ENCODE measurements at regions not wholly inside any gene's neighbourhood (a gene's known extent, or its start where the extent isn't known, plus 50 kb on each side); places are given as distances from the start of the nearest gene placed in this dataset.

DNA sequence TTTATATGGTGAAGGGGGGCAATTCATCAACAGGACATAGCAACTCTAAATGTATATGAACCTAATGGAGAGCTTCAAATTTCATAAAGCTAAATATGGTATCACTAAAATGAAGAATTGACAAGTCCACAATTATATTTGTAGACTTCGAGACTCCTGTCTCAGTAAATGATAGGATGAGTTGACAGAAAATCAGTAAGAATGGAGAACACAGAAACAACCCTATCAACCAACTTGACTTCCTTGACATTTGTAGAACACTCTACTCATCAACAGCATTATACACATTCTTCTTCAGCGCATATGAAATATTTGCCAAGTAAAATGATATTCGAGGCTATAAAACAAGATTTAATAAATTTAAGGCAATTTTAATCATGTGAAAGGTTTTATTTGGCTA, 322.9 kb upstream of the MAF start:
- no peaks in the 10 kb centered on the region for H3K4me1 ChIP-seq (ENCODE audit: control insufficient read depth, insufficient read depth, low read length, poor library complexity, severe bottlenecking)
- WGBS, 2 experiments (ENCODE audit: insufficient coverage in 2 of 2), result no CpG with 5 or more reads among the region's 3 CpGs
- H3K27ac ChIP-seq (ENCODE audit: low read depth, low read length, severe bottlenecking), result no peak overlapping the region
- H3K36me3 ChIP-seq (ENCODE audit: control insufficient read depth, insufficient read depth, low read length), result no peaks in the 10 kb centered on the region
- no peak overlapping the region for H3K4me3 ChIP-seq (ENCODE audit: extremely low read depth, insufficient read depth, low read length, poor library complexity, severe bottlenecking)
- H3K9me3 ChIP-seq (ENCODE audit: control insufficient read depth, low read length), result no peaks in the 10 kb centered on the region

DNA sequence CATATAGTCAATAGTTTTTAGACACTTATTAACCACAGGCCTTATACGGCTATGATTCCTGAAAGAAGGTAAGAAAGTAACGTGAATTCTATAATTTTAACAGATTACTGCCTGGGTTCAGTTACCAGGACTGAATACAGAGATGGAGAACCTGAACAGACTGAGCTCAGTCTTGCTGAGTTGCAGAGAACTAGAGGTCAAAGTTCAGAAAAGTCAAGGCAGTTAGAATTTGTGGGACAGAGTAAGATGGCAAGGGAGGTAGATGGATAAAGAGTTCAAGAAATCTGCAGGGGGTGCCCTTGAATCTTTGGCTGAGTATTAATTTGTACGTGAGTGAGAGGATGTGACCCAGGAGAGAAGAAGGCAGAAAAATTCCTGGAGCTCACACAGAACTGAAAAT, 320.1 kb upstream of the MAF start:
- WGBS, 2 experiments (ENCODE audit: insufficient coverage in 2 of 2), result 72 to 94% methylated on average over 2 of the region's 3 CpGs
- no peaks in the 10 kb centered on the region for H3K36me3 ChIP-seq (ENCODE audit: control insufficient read depth, insufficient read depth, low read length)
- H3K9me3 ChIP-seq (ENCODE audit: control insufficient read depth, low read length), result no peaks in the 10 kb centered on the region
- H3K4me3 ChIP-seq (ENCODE audit: extremely low read depth, insufficient read depth, low read length, poor library complexity, severe bottlenecking), result no peak overlapping the region
- no peak overlapping the region for H3K27ac ChIP-seq (ENCODE audit: low read depth, low read length, severe bottlenecking)
- H3K4me1 ChIP-seq (ENCODE audit: control insufficient read depth, insufficient read depth, low read length, poor library complexity, severe bottlenecking), result no peaks in the 10 kb centered on the region

DNA sequence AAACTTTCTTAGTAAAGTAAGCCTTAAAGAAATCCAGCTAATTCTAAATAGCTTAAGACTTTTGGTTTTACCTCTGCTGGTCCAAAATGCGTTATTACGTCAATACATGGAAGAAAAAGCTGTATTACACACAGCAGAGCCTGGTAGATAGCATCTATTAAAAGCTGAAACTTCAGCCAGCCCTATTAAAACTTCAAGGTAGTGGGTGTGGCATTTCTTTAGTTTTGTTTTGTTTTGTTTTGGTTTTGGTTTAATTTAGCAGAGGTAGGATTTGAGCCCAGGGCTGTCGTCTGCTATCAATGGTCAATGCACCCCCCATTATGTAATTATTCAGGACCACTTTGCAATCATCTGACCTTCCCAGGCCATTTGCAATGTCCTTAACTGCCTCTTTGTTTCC, 318.4 kb upstream of the MAF start:
- Histone ChIP-seq H3K4me3 (ENCODE audit: extremely low read depth, insufficient read depth, low read length, poor library complexity, severe bottlenecking) (no peak overlapping the region), H3K9me3 (ENCODE audit: control insufficient read depth, low read length) (no peaks in the 10 kb centered on the region), H3K4me1 (ENCODE audit: control insufficient read depth, insufficient read depth, low read length, poor library complexity, severe bottlenecking) (no peaks in the 10 kb centered on the region), H3K27ac (ENCODE audit: low read depth, low read length, severe bottlenecking) (no peak overlapping the region), H3K36me3 (ENCODE audit: control insufficient read depth, insufficient read depth, low read length) (no peaks in the 10 kb centered on the region)
- WGBS, 2 experiments (ENCODE audit: insufficient coverage in 2 of 2), result 87 to 100% methylated on average over 3 of the region's 3 CpGs

DNA sequence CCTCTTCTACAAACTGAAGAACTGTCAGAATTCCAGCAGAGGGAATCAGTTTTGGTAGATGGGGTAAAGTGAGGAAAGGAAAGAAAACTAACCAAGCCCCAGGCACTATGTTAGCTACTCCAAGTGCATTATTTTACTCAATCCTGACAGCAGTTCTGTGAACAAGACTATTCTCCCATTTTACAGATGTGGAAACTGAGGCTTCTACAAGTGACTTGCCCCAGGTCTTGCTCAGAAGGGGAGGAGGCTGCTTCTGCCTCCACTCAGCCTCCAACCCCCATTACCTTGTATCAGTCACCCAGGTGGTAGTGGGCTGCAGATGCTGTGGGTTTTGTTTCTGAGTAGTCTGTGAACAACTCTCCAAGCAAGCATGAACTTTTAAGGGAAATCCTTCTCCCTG, 315.2 kb upstream of the MAF start:
- H3K4me3 ChIP-seq (ENCODE audit: extremely low read depth, insufficient read depth, low read length, poor library complexity, severe bottlenecking), result no peak overlapping the region
- H3K9me3 ChIP-seq (ENCODE audit: control insufficient read depth, low read length), result no peaks in the 10 kb centered on the region
- no peaks in the 10 kb centered on the region for H3K4me1 ChIP-seq (ENCODE audit: control insufficient read depth, insufficient read depth, low read length, poor library complexity, severe bottlenecking)
- no peaks in the 10 kb centered on the region for H3K36me3 ChIP-seq (ENCODE audit: control insufficient read depth, insufficient read depth, low read length)
- no peak overlapping the region for H3K27ac ChIP-seq (ENCODE audit: low read depth, low read length, severe bottlenecking)

DNA sequence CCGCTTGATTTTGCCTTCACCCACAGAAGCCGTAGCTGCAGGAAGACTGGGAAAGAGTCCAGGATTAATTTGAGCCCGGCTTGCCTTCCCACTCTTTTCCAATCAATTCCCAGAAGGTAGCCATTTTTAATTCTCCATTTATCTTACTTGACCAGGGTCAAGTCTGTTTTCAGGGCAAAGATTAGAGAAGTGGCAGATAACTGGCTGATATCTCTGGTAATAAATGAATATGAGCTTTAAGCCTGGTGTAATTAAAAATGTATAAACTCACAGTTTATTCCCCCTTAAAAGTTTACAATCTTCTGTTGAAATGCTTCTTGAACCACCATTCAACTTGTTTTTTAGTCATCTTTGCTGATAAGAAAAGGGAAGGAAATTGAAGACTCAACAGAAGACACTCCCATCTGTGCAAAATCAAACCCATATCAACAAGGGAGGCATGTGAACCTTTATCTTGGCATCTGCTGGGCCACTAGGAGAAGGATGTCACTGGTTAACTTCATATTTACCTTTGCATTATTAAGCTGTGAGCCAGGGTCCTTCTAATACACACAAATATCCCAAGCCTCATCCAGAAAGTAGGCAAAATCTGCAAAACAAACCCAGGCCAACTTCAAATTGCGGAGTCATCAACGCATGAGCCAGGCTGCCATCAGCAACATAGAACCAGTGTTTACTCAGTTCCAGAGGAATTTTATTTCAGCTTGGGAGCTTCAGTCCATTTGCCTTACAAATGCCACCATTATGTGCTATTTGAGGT, 314.6 kb upstream of the MAF start:
- Histone ChIP-seq H3K9me3 (ENCODE audit: control insufficient read depth, low read length) (no peaks in the 10 kb centered on the region), H3K4me1 (ENCODE audit: control insufficient read depth, insufficient read depth, low read length, poor library complexity, severe bottlenecking) (no peaks in the 10 kb centered on the region), H3K27ac (ENCODE audit: low read depth, low read length, severe bottlenecking) (no peak overlapping the region), H3K36me3 (ENCODE audit: control insufficient read depth, insufficient read depth, low read length) (no peaks in the 10 kb centered on the region), H3K4me3 (ENCODE audit: extremely low read depth, insufficient read depth, low read length, poor library complexity, severe bottlenecking) (no peak overlapping the region)
- 100% methylated on average over 2 of the region's 5 CpGs for WGBS, 2 experiments (ENCODE audit: insufficient coverage in 2 of 2)

DNA sequence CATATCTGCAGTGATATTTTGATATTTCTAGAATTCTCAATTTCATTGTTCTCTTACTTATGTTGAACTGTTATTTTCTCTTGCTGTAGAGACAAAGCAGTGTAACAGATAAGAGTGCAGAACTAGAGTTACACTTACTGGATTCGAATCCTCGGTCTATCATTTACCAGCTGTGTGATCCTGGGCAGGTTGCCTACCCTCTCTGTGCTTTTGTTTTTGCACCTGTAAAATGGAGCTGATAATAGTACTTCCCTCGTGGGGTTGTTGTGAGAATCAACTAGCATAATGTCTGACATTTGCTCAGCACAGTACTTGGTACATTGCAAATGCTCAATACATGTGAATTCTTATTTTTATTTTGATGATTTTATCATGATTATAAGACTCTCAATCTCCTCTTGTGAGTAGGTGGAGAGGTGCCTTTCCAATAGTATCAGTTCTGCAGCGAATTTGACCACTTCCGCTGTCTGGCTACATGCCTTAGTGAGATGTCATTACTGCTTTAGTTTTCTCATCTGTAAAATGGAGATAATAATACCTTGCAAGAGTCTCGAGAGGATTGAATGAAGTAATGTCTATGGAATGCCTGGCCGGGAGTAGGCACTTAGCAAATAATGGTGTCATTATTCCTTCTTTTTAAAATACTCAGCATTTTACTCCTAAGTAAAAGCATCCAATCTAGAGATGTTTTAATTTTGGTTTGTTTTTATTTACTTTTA, 312.2 kb upstream of the MAF start:
- no peaks in the 10 kb centered on the region for H3K9me3 ChIP-seq (ENCODE audit: control insufficient read depth, low read length)
- H3K4me3 ChIP-seq (ENCODE audit: extremely low read depth, insufficient read depth, low read length, poor library complexity, severe bottlenecking), result no peak overlapping the region
- H3K27ac ChIP-seq (ENCODE audit: low read depth, low read length, severe bottlenecking), result no peak overlapping the region
- H3K4me1 ChIP-seq (ENCODE audit: control insufficient read depth, insufficient read depth, low read length, poor library complexity, severe bottlenecking), result no peaks in the 10 kb centered on the region
- H3K36me3 ChIP-seq (ENCODE audit: control insufficient read depth, insufficient read depth, low read length), result no peaks in the 10 kb centered on the region
- WGBS, 2 experiments (ENCODE audit: insufficient coverage in 2 of 2), result 94 to 96% methylated on average over 2 to 4 of the region's 7 CpGs

DNA sequence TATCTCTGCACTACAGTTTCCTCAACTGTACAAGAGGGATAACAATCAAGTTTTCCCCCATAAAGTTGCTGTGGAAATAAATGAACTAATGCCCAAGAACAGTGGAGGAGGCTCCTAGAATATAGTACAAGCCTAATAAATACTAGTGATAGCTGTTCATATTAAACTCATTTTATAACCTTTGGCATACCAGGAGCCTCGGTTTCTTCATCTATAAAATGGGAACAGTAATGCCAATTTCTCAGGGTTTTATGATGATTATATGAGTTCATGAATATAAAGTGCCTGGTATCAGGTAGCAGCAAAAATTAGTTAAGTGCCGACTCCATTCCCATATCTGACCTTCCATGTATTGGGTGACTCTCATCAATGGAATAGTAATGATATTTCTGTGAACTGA, 311.1 kb upstream of the MAF start:
- WGBS, 2 experiments (ENCODE audit: insufficient coverage in 2 of 2), result 100% methylated on average over 1 of the region's 2 CpGs; no CpG with 5 or more reads in 1 of the 2 experiments
- Histone ChIP-seq H3K4me3 (ENCODE audit: extremely low read depth, insufficient read depth, low read length, poor library complexity, severe bottlenecking) (no peak overlapping the region), H3K4me1 (ENCODE audit: control insufficient read depth, insufficient read depth, low read length, poor library complexity, severe bottlenecking) (no peaks in the 10 kb centered on the region), H3K27ac (ENCODE audit: low read depth, low read length, severe bottlenecking) (no peak overlapping the region), H3K36me3 (ENCODE audit: control insufficient read depth, insufficient read depth, low read length) (no peaks in the 10 kb centered on the region), H3K9me3 (ENCODE audit: control insufficient read depth, low read length) (no peaks in the 10 kb centered on the region)

DNA sequence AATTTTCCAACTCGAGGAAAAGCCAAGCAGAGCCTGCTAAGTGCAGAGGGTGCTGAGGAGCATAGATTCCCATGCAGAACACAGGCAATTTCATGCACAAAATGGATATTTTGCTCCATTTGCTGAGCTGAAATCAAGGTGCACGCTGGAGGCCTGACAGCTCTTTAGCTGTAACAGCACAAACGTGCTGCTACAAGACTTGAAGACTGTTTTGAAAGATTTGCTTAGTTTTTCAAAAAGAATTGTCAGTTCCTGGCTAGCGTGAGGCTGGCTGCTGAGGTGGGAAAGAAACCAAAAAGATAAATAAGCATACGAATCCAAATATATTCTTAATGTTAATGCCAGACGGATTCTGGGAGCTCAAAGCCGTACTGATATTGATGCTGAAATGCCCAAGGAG, 309.0 kb upstream of the MAF start:
- H3K4me3 ChIP-seq (ENCODE audit: extremely low read depth, insufficient read depth, low read length, poor library complexity, severe bottlenecking), result no peak overlapping the region
- no peaks in the 10 kb centered on the region for H3K36me3 ChIP-seq (ENCODE audit: control insufficient read depth, insufficient read depth, low read length)
- WGBS, 2 experiments (ENCODE audit: insufficient coverage in 2 of 2), result 86 to 90% methylated on average over 5 to 7 of the region's 7 CpGs
- peaks cover 5% of the 10 kb centered on the region for H3K4me1 ChIP-seq (ENCODE audit: control insufficient read depth, insufficient read depth, low read length, poor library complexity, severe bottlenecking)
- H3K27ac ChIP-seq (ENCODE audit: low read depth, low read length, severe bottlenecking), result no peak overlapping the region
- H3K9me3 ChIP-seq (ENCODE audit: control insufficient read depth, low read length), result no peaks in the 10 kb centered on the region

DNA sequence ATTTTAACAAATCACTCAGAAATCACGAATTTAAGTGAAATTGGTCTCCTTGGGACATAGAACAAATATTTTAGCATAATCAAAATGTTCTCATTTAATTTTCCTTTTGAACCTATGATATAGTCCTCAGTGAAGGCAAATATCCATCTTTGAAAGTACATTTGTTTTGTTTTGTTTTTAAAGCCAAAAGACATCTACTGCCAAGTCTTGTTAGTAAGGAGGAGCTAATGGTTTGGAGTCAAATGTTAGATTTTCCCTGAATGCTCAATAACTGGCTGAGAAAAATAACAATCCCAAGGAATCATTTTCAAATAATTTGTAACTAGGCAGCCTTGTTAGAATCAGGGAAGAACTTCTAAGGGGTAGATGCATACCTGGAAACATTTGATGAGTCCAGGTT, 302.9 kb upstream of the MAF start:
- H3K4me3 ChIP-seq (ENCODE audit: extremely low read depth, insufficient read depth, low read length, poor library complexity, severe bottlenecking), result no peak overlapping the region
- no peaks in the 10 kb centered on the region for H3K36me3 ChIP-seq (ENCODE audit: control insufficient read depth, insufficient read depth, low read length)
- peaks cover 21% of the 10 kb centered on the region for H3K4me1 ChIP-seq (ENCODE audit: control insufficient read depth, insufficient read depth, low read length, poor library complexity, severe bottlenecking)
- H3K27ac ChIP-seq (ENCODE audit: low read depth, low read length, severe bottlenecking), result no peak overlapping the region
- no peaks in the 10 kb centered on the region for H3K9me3 ChIP-seq (ENCODE audit: control insufficient read depth, low read length)
- WGBS, 2 experiments (ENCODE audit: insufficient coverage in 2 of 2), result 83% methylated on average over 1 of the region's 1 CpG; no CpG with 5 or more reads in 1 of the 2 experiments

DNA sequence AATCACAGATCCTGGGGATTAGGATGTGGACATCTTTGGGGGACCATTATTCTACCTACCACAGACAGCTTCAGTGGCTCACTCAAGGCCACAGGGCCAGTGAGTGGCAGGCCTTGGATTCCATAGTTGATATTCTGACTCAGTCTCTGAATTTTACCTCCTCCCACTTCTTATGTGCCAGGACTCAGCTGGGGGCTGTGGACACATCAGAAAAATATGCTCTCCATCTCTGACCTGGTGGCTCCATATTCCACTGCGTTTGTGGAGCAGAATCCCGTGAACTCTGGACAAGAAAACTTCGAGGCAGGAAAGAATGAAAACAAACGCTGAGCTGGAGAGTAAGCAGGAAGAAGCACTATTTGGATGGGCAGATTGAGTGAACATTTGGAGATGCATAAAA, 301.8 kb upstream of the MAF start:
- 83 to 89% methylated on average over 1 to 4 of the region's 4 CpGs for WGBS, 2 experiments (ENCODE audit: insufficient coverage in 2 of 2)
- no peaks in the 10 kb centered on the region for H3K36me3 ChIP-seq (ENCODE audit: control insufficient read depth, insufficient read depth, low read length)
- peaks cover 21% of the 10 kb centered on the region for H3K4me1 ChIP-seq (ENCODE audit: control insufficient read depth, insufficient read depth, low read length, poor library complexity, severe bottlenecking)
- no peaks in the 10 kb centered on the region for H3K9me3 ChIP-seq (ENCODE audit: control insufficient read depth, low read length)
- no peak overlapping the region for H3K27ac ChIP-seq (ENCODE audit: low read depth, low read length, severe bottlenecking)
- H3K4me3 ChIP-seq (ENCODE audit: extremely low read depth, insufficient read depth, low read length, poor library complexity, severe bottlenecking), result no peak overlapping the region

DNA sequence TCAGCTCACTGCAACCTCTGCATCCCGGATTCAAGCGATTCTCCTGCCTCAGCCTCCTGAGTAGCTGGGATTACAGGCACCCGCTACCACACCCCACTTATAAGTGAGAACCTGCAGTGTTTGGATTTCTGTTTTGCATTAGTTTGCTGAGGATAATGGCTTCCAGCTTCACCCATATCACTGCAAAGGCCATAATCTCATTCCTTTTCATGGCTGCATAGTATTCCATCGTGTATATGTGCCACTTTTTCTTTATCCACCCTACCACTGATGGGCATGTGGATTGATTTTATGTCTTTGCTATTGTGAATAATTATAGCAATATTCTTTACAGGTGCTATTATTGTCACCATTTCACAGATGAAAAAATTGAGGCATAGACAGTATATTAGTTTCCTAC, 301.0 kb upstream of the MAF start:
- Histone ChIP-seq H3K27ac (ENCODE audit: low read depth, low read length, severe bottlenecking) (no peak overlapping the region), H3K4me3 (ENCODE audit: extremely low read depth, insufficient read depth, low read length, poor library complexity, severe bottlenecking) (no peak overlapping the region), H3K4me1 (ENCODE audit: control insufficient read depth, insufficient read depth, low read length, poor library complexity, severe bottlenecking) (peaks cover 21% of the 10 kb centered on the region), H3K9me3 (ENCODE audit: control insufficient read depth, low read length) (no peaks in the 10 kb centered on the region), H3K36me3 (ENCODE audit: control insufficient read depth, insufficient read depth, low read length) (no peaks in the 10 kb centered on the region)
- WGBS, 2 experiments (ENCODE audit: insufficient coverage in 2 of 2), result 80 to 82% methylated on average over 2 of the region's 4 CpGs

Measured in mesodermal cell (in vitro differentiated cells).